Umbilical cord (tissue), 1 donor: ENCODE measurements at regions not wholly inside any gene's neighbourhood (a gene's known extent, or its start where the extent isn't known, plus 50 kb on each side); places are given as distances from the start of the nearest gene placed in this dataset.
"Not testable (repeated sequence)": the region's sequence is repeated elsewhere in the genome, so short reads cannot be mapped to it uniquely, and the experiment has no call there.

Experiments
- DNase-seq: peaks from one replicate; pipeline ENCODE4 v3.0.0-alpha.2; 2015; ENCODE audit warnings: low spot score

GRCh38 chr7:121497545-121497944, 101.4 kb upstream of the FAM3C start:
- not testable (repeated sequence) for DNase-seq

DNA sequence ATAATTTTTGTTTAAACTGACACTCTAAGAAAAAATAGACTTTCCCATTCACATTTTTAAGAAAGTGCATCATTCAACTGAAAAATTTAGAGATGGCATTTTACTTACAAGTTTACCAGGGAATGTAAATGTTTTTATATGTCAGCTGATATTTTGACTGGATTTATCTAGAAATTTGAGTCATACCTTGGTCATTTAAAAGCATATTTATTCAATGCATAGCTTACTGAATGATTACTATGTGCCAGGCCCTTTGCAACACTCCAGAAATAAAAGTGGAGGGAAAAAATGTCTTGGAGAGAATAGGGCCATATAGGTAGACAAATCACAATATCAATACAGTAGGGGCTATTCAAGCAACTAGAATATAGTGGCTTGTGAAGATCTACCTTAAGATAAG, 98.4 kb upstream of the FAM3C start:
- DNase-seq, result no peak

DNA sequence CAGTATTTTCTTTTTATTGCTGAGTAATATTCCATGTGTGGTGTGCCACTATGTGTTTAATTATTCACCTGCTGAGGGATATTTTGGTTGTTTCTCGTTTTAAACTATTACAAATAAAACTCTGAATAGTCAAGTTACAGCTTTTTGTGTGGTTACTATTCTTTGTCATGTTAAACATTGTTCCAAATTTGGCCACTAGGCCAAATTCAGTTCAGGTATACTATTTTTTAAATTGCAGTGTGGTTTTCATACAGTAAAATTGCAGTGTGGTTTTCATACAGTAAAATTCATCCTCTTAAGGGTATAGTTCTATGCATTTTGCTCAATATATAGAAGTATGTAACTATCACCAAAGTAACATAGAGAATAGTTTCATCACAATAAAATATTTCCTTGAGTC, 97.4 kb upstream of the FAM3C start:
- no peak for DNase-seq

DNA sequence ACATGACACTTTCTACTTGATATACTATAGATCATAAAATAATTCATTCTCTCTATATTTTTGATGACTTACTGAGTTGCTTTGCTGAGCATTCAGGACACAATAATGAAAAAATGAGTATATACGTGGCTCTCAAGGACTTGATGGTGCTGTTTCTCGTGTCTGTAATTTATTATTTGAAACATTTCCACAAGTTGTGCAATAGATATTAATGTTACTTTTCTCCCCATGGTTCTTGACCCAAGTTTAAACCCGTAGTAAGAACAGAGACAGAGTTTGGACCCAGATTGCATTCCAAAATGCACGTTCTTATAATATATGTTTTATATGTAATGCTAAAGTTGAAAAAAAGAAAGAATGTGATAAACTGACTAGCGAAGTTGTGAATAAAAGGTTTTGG, 94.2 kb upstream of the FAM3C start:
- no peak for DNase-seq

- DNase-seq, result no peak
These were observed 93.3 kb upstream of the FAM3C start for GRCh38 chr7:121489440-121489839.

DNA sequence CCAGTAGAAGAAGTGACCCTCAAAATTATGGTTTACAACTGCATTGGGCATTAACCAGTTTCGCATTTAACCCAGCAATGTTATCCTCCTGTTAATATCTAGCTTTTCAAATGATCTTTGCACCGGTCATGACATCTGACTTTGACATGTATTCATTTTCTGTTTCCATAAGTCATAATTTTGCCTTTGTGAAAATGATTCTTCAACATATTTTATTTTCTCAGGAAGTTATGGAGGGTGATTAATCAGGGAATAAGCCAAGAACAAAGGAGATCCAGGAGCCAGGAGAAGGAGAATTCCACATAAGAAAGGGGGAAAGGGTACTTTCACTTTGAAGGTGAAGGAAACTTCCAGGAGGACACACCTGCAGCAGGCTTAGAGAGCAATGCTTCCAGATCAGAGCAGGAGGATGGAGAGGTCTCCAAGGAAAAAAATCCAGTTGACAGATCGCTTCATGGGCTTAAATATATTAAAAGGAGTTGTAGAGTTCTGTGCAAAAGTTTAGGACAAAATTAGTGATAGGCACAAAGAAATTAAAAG, 92.1 kb upstream of the FAM3C start:
- no peak for DNase-seq

- DNase-seq, result no peak
These were observed 90.5 kb upstream of the FAM3C start for GRCh38 chr7:121486590-121486989.

- no peak for DNase-seq
These were observed 89.5 kb upstream of the FAM3C start for GRCh38 chr7:121485467-121486243.

DNA sequence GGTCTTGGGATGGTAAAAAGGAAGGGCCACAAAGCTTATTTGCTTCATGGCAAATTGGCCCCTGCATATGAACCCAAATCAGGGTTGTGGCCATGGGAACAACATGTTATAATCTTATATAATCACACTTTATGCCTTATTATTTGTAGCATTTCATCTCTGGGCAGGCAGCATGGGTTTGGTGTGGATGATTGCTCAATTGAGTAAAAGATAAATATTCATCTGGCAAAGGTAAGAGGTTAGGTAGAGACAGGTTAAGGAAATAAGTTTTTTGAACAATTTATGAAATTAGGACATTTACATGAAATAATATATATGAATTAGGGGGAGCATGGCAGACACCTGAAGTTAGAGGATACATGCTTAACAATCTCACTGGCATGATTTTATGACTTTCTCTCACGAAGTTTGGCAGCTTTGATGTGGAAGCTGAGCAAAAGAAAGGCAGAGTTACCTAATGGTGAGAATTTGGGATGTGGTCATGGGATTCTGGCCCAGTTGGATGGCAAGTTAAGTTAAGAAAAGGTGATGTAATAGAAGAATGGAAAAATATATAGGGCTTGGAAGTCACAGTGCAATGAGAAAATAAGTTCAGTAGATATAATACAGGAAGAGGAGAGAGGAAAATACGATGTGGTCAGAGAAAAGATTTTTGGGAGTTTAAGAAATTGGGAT, 88.1 kb upstream of the FAM3C start:
- no peak for DNase-seq

DNA sequence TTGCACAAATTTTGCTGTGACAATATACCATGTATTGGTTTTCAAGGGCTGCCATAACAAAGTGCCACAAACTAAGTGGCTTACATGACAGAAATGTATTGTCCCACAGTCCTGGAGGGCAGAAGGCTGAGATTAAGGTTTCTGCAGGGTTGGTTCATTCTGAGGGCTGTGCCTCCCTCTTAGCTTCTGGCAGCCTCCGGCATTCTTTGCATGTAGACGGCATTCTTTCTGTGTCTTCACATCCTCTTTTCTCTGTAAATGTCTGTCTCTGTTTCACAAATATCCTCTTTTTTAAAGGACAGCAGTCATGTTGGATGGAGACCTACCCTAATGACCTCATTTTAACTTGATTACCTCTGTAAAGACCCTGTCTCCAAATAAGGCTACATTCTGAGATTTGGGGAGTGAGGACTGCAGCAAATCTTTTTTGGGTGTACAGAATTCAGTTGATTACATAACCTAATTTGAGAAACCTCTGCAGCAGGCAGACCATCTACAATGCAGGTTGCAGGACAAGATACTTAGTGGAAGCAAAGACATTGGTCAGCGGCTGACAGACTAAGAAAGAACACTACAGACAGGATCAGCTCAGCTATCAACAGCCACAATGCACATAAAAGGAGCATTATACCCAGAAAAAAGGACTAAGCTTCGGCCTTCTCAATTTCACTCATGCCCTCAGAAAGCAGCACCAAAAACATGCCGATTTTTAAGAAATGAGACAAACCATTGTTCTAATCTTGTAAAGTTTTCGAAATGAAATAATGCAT, 84.6 kb upstream of the FAM3C start:
- peak; percentile 66 for DNase-seq

DNA sequence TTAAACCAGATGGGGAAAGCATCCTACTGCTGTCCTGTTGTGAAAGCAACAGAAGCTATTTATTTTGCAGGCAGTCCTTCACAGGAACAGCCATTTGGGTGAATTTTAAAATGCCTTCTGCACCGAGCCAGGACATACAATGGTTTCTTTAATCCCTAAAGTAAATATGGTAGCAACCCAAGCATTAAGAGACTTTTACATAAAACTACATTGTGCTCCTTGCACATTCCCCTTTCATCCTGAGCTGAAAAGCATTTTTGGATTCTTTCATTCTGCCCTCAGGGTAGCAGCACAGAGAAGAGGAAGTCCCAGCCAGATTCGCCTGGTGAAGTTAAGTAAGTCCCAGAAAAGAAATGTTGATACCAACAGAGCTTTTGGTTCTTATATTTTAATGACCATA, 84.0 kb upstream of the FAM3C start:
- peak; percentile 75 for DNase-seq

- DNase-seq, result no peak
These were observed 83.4 kb upstream of the FAM3C start for GRCh38 chr7:121479466-121479865.

DNA sequence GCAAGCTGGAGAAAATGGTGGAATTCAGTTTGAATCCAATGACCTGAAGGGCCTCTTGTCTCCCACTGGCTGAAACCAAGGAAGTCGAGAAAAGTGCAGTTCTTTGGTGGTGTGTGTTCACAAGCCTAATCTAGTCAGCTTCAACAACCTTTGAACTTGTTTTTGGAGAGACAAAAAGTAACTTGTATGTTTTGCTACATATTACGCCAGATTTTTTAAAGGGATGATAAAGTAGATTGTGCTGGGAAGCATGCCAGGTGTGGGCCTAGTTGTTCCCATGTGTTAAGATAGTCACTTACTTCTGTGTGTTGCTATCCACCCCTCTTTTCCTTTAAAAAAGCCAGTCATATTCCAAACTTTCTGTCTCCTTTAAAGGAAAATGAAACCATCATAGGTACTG, 79.7 kb upstream of the FAM3C start:
- DNase-seq, result peak; percentile 74

- DNase-seq, result no peak
These were observed 78.2 kb upstream of the FAM3C start for GRCh38 chr7:121474301-121474673.

- DNase-seq, result no peak
These were observed 77.7 kb upstream of the FAM3C start for GRCh38 chr7:121473645-121474300.

- no peak for DNase-seq
These were observed 70.3 kb upstream of the FAM3C start for GRCh38 chr7:121466455-121466854.

DNA sequence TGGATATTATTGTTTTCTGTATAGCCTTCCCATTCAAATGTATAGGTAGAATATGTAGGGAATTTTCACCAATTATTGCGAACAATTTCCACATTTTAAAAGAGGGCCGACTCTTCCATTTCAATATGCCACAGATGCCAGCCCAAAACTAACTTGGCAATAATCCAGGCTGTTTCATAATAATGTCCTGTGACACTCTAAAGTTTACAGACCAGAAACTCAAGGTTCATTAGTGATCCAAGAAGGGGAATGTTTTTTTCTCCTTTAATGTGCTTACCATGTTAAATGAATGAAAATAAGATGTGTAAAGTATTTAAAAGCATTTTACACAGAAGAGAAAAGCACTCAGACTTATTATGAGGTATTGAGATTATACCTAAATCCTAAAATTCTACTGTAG, 63.0 kb upstream of the FAM3C start:
- DNase-seq, result no peak

GRCh38 chr7:121456785-121457359, 60.8 kb upstream of the FAM3C start:
- no peak for DNase-seq

GRCh38 chr7:121456015-121456414, 59.9 kb upstream of the FAM3C start:
- no peak for DNase-seq

DNA sequence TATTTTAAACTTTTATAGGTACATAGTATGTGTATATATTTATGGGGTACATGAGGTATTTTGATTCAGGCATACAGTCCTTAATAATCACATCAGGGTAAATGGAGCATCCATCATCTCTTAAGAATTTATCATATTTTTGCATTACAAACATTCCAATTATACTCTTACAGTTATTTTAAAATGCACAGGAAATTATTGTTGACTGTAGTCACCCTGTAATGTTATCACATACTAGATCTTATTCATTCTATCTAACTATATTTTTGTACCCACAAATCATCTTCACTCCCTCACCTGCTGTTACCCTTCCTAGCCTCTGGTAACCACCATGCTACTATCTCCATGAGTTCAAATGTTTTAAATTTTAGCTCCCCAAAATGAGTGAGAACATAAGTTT, 56.3 kb upstream of the FAM3C start:
- no peak for DNase-seq

DNA sequence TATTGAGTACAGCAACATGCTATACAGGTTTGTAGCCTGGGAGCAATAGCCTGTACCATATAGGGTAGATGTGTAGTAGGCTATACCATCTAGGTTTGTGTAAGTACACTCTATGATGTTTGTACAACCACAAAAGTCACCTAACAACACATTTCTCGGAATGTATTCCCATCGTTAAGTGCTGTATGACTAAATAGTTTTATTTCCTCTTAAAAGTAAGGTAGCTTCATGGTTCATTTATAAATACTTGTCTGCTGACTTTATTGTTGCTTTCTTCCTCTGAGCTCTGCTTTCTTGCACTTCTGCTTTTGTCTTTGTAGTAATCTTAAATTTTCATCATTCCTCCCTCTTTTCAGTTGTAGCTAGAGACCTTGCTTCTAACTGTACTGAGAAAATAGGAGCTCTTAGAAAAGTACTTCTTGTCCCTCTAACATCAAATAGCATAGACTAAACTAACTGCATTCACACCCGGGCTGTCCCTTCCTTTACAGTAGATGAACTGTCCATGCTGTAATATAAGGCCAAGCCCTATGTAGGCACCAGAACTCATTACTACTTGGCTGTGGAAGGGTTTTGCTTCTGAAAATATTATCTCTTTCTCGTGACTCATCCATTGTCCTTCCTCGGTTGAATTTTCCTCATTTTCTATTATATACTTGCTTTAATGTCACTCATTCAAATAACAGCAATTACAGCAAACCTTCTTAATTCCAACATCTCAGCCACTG, 55.4 kb upstream of the FAM3C start:
- DNase-seq, result no peak
